Adrenal gland (tissue), 9 donors: ENCODE measurements at regions not wholly inside any gene's neighbourhood (a gene's known extent, or its start where the extent isn't known, plus 50 kb on each side); places are given as distances from the start of the nearest gene placed in this dataset.
A peak's percentile ranks its signal among the peaks of the same experiment; 100 is the strongest.

Source experiments
- DNase-seq, 7 donors: peaks; one replicate each; pipeline ENCODE4 v3.0.0-alpha.2; 2019 to 2020
- H3K27ac ChIP-seq, 5 donors: fragments of 200-600 bp; sonication (generic) in 4 of 5; 1 replicate in 3 of 5; 2 replicates in 2 of 5; pipeline versions ENCODE4 v1.5.1 to v1.8.0; 2016 to 2020; ENCODE audit warnings: mild to moderate bottlenecking in 1 of 5
- H3K27me3 ChIP-seq: fragments of 200-600 bp; 2 replicates; pipeline ENCODE4 v1.8.0; 2021
- H3K36me3 ChIP-seq, 2 donors: fragments of 200-600 bp; replicated peaks in 1 of 2; 1 replicate in 1 of 2; 2 replicates in 1 of 2; pipeline versions ENCODE4 v1.5.1 to v1.8.0; 2018 to 2022
- H3K4me1 ChIP-seq, 2 donors: fragments of 200-600 bp; replicated peaks in 1 of 2; 1 replicate in 1 of 2; 2 replicates in 1 of 2; pipeline versions ENCODE4 v1.5.1 to v1.8.0; 2018 to 2021
- H3K4me3 ChIP-seq, 4 donors: fragments of 200-600 bp; sonication (generic) in 3 of 4; one replicate each; pipeline ENCODE4 v1.5.1; 2016 to 2018
- H3K9me3 ChIP-seq, 3 donors: fragments of 200-600 bp; sonication (generic) in 1 of 3; replicated peaks in 1 of 3; 1 replicate in 2 of 3; 2 replicates in 1 of 3; pipeline versions ENCODE4 v1.5.1 to v1.8.0; 2016 to 2021
- CTCF ChIP-seq, 6 experiments: fragments of 450-650 bp in 4 of 6; fragments of 200-600 bp in 2 of 6; sonication (generic) in 1 of 6; IDR thresholded peaks; 1 replicate in 5 of 6; 2 replicates in 1 of 6; pipeline versions ENCODE4 v1.5.1 to v1.8.0; 2016 to 2021; ENCODE audit warnings: antibody characterized with exemption in 6 of 6, mild to moderate bottlenecking in 2 of 6, moderate library complexity in 1 of 6
- POLR2A ChIP-seq, 2 donors: fragments of 450-650 bp; IDR thresholded peaks; one replicate each; pipeline ENCODE4 v1.6.1; 2017; ENCODE audit warnings: antibody characterized with exemption in 2 of 2, mild to moderate bottlenecking in 2 of 2, moderate library complexity in 1 of 2
- whole genome bisulfite sequencing, 4 donors: extraction: QIAGEN DNeasy Blood & Tissue Kit in 2 of 4; methylation state at CpG; one replicate each; pipeline versions ENCODE4 v1.1.5 to v1.1.7; 2013 to 2017; 5-methylcytosine and 5-hydroxymethylcytosine counted together
- intact Hi-C, 2 donors: fragments of 100-400 bp; cut with DNase I; formaldehyde crosslinking; loops; one replicate each; pipeline versions ENCODE4 v1.14.1 to v1.15.0; 2022 to 2023
- donor health status: healthy with polysubstance abuse.
- donor health status: Bipolar disorder and iron deficiency.
- donor health status: DM: yes; HTN: yes; CAD: no.
- donor health status: DM: no; HTN: no; CAD: no.
- donor health status: DM: no; HTN: no; CAD: no.

GRCh38 chr20:48189181-48189580 is 403.9 kb upstream of the SULF2 start:
- Histone ChIP-seq H3K4me3 (no peak overlapping the region), H3K9me3 (no peaks in the 10 kb centered on the region), H3K27ac (no peak overlapping the region), H3K4me1 (no peaks in the 10 kb centered on the region), H3K36me3 (no peaks in the 10 kb centered on the region), H3K27me3 (no peaks in the 10 kb centered on the region)
- TF ChIP-seq CTCF (IDR thresholded peaks at IDR 0.05) = peak in 5 of 6 experiments; percentile 18 to 40 (median 38)
- no peak for TF ChIP-seq POLR2A (IDR thresholded peaks at IDR 0.05)
- intact Hi-C loops = no loop called here
- WGBS, 4 donors = 53 to 68% (median 63%) methylated on average over 4 of the region's 4 CpGs
- peak in 4 of 7 donors; percentile 24 to 62 (median 27) for DNase-seq

- intact Hi-C loops = no loop called here
- no peaks in the 10 kb centered on the region for H3K27me3 ChIP-seq
- DNase-seq = no peak
- H3K4me1 ChIP-seq = no peaks in the 10 kb centered on the region
- H3K4me3 ChIP-seq = no peak overlapping the region
- TF ChIP-seq POLR2A (IDR thresholded peaks at IDR 0.05) (no peak), CTCF (IDR thresholded peaks at IDR 0.05) (no peak)
- WGBS, 4 donors = 92 to 97% (median 92%) methylated on average over 7 of the region's 7 CpGs
- H3K27ac ChIP-seq = no peak overlapping the region
- no peaks in the 10 kb centered on the region for H3K9me3 ChIP-seq
- no peaks in the 10 kb centered on the region for H3K36me3 ChIP-seq
These were observed 402.6 kb upstream of the SULF2 start for GRCh38 chr20:48187851-48188250.

GRCh38 chr20:48186915-48187314 is 401.6 kb upstream of the SULF2 start:
- H3K27me3 ChIP-seq = no peaks in the 10 kb centered on the region
- no peaks in the 10 kb centered on the region for H3K4me1 ChIP-seq
- intact Hi-C loops = no loop called here
- DNase-seq = no peak
- H3K36me3 ChIP-seq = no peaks in the 10 kb centered on the region
- TF ChIP-seq POLR2A (IDR thresholded peaks at IDR 0.05) (no peak), CTCF (IDR thresholded peaks at IDR 0.05) (no peak)
- H3K9me3 ChIP-seq = no peaks in the 10 kb centered on the region
- H3K27ac ChIP-seq = no peak overlapping the region
- H3K4me3 ChIP-seq = no peak overlapping the region
- 75 to 89% (median 80%) methylated on average over 7 of the region's 7 CpGs for WGBS, 4 donors

GRCh38 chr20:48186447-48186846 is 401.2 kb upstream of the SULF2 start:
- TF ChIP-seq CTCF (IDR thresholded peaks at IDR 0.05) (no peak), POLR2A (IDR thresholded peaks at IDR 0.05) (no peak)
- H3K27me3 ChIP-seq = no peaks in the 10 kb centered on the region
- no peaks in the 10 kb centered on the region for H3K36me3 ChIP-seq
- WGBS, 4 donors = 74 to 95% (median 94%) methylated on average over 2 of the region's 2 CpGs
- intact Hi-C loops = no loop called here
- DNase-seq = no peak
- H3K9me3 ChIP-seq = no peaks in the 10 kb centered on the region
- H3K27ac ChIP-seq = no peak overlapping the region
- H3K4me1 ChIP-seq = no peaks in the 10 kb centered on the region
- no peak overlapping the region for H3K4me3 ChIP-seq
